HK-2 (cell line): ENCODE measurements at regions not wholly inside any gene's neighbourhood (a gene's known extent, or its start where the extent isn't known, plus 50 kb on each side); places are given as distances from the start of the nearest gene placed in this dataset.

Experiments used
- DNase-seq: peaks from one replicate; pipeline ENCODE4 v3.0.0-alpha.2; 2018; ENCODE audit not compliant: unreplicated experiment

DNA sequence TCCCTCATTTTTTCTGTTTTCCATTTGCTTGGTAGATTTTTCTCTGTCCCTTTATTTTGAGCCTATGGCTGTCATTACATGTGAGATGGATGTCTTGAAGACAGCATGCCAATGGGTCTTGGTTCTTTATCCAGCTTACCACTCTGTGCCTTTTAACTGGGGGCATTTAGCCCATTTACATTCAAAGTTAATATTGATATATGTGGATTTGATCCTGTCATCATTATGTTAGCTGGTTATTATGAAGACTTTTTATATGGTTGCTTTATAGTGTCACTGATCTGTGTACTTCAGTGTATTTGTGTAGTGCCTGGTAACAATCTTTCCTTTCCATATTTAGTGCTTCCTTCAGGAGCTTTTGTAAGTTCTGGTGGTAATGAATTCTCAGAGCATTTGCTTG lies 89.3 kb upstream of the UNC5B start:
- no peak for DNase-seq

DNA sequence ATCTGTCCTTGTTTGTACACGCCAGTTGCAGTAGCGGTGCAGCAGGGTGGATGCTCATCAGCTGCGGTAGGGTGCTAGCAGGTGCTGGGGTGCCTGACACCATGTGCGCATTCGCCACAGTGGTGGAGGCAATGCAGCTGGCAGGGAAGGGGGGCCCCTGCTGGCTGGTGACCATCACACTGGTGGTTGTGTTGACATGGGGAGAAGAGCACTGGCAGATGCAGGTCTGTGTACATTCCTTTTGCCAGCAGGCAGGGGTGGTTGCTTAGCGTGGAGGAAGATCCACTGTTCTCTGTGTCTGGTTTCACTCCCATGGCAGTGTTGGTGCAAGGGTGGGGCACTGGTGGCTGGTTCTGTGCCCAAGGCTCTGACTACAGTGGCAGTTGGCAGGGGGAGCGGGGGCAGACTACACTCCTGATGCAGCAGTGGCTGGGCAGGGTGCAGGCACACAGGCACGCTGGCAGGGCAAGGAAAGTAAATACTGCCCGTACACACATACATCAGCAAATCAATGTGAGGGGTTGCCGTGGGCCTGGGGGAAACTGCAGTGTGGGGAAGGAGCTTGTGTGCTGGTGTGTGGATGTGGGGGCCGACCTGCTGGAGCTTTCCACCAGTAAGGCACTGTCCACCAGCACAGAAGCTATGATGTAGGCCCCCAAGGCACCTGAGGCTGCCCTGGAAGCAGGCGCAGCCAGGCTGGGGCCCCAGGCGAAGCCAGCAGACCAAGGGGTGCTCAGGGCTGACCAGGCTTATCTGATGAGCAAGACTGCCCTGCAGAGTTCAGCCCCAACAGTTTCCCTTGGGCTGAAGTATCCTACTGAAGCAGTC lies 87.2 kb upstream of the UNC5B start:
- no peak for DNase-seq

DNA sequence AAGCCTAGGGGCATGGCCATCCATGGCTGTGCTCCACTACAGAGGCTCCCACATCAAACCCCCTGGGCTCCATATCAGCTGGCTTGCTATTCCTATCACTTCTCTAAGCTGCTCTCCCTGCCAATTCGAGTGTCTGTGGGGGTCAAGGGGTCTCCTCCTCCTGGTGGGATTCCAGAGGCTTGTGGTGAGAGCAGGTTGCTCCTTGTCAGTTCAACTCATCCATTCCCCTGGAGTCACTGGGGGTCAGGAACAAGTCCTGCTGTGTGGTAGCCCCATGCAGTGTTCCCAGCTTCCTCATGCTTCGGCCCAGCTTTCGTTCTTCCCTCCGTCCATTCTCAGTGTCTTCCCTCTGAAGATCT lies 86.6 kb upstream of the UNC5B start:
- no peak for DNase-seq

GRCh38 chr10:71126432-71126831 lies 85.9 kb upstream of the UNC5B start:
- no peak for DNase-seq

GRCh38 chr10:71127104-71127503 lies 85.3 kb upstream of the UNC5B start:
- DNase-seq, result no peak

GRCh38 chr10:71127773-71128172 lies 84.6 kb upstream of the UNC5B start:
- no peak for DNase-seq

DNA sequence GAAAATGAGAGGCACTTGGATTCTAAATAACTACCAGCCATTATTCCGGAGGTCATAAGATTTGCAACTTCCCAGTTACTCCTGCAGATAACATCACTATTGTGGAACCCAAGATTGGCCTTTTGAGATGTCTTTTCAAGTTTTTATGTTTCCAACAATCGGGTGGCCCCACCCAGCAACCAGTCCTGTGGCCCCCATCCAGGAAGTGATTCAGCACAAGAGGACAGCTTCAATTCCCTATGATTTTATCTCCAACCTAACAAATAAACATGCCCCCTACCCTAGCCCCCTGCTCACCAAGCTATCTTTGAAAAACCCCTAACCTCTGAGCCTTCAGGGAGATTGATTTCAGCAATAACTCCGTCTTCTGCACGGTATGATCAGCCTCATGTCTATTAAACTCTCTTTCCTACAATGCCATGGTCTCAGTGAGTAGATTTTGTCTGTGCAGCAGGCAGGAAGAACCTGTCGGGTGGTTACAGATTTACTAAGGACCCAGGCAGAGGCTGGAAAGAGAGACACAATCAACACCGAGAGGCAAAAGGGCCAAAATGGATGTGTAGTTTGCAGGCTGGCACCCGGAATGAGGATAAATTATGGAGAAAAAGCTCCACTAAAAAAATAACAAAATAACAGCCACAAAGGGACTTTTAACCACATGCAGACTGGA lies 83.9 kb upstream of the UNC5B start:
- DNase-seq, result no peak

DNA sequence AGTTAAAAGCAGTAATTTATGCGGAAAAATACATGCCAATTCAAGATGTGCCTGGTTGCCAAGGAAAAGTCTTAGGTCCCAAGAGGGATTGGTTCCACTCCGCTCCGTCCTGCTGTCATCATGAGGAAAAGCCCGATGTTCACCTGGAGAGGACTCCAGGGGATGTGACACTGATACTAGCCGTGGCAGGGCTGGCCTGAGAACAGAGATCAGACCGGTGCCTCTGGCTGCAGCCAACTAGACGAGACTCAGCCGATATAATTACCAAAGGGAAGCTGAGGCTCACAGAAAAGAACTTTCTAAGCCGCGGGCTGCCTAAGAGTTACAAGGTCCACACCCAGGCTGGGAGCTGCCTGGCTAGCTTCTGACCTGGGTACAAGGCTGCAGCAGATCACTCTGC lies 81.3 kb upstream of the UNC5B start:
- DNase-seq, result no peak

DNA sequence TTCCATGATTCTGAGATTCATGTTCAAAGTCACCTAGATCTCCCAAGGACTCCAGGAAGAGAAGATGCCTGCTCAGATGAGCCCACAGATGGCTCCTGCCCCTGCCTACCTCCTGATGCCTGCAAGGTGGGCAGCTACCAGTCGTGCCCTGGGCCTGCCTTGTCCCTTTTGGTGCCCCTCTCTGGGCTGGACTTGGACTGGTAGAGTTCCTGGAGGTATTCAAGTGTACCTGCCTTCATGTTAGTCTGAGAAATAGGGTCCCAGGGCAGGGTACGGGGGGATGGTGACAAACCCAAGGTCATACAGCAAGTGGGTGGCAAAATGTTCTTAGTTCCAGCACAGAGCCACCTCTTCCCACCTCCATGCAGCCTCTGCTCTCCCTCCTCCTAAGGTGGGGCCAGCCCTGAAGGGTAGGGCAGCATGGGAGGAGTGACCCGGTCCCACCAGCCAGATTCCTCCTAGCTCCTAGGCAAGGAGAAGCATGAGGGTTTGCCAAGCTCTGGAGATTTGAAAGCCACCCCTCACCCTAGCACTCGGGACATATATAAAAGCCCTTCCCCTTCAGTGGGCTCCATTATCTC lies 80.8 kb upstream of the UNC5B start:
- no peak for DNase-seq

DNA sequence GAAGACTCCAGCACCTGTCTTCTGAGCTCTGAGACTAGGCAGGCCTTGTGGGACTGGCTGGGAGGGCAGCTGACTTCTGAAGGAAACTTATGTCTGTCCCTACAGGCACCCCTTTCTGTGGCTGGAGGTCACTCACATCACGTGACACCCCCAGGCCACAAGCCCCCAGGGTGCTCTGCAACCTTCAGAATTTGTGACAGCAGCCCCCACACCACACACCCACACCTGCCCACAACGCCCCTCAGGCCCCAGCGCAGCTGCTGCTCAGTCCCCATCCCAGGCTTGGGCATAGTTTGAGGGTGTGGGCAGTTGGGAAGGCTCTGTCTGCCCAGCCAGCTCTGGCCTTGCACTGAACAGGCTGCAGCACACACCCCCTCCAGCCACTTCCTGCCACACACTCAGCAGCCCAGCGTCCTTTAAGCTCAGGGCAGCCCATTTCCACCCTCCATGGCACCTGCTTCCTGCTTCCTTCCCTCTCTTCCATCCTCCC lies 80.0 kb upstream of the UNC5B start:
- DNase-seq, result no peak

GRCh38 chr10:71133710-71134686 lies 78.4 kb upstream of the UNC5B start:
- no peak for DNase-seq

- DNase-seq, result no peak
Observed at GRCh38 chr10:71134732-71135211, 77.6 kb upstream of the UNC5B start.

DNA sequence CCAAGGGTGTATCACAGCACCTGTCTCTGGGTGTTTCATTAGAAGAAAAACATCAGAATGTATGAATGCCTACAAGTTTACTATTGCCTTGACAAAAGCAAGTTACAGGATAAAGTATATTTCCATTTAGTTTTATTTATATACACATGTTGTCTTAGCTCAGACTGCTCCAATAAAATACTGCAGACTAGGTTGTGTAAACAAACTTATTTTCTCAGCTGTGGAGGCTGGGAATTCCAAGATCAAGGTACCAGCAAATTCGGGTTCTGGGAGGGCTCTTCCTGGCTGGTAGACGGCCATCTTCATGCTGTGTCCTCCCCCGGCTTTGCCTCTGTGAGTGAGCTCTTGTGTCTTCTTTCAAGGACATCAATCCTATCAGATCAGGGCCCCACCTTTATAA lies 77.1 kb upstream of the UNC5B start:
- DNase-seq, result no peak

DNA sequence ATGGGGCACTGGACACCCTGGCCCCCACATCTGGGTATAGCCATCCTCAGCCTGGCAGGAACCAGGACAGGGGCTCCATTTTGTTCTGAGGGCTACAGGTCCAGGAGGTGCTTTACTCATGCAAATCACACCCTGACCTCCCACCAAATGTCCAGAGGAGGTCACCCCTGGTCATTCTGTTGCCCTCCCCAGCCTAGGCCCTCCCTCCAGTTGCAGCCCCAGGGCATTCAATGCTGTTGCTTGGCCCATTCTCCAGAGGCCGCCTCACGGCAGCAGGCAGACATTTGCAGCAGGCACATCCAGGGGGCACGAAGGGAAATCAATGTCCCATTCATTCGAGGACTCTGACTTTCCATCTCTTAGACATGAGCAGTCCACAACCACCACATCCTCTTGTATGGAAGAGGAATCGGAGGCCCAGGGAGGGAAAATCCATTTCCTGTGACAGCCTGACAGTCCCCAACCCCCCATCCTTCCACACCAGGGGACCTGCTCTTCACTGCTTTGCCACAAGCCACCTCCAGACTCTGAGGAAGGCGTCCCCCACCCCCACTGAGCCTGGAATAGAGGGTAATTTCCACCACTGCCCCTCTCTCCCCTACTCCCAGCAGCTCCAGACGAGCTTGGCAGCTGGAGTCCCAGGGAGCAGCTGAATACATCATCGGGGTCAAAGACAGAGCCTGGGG lies 76.2 kb upstream of the UNC5B start:
- DNase-seq, result no peak

GRCh38 chr10:71137701-71138100 lies 74.7 kb upstream of the UNC5B start:
- no peak for DNase-seq

DNA sequence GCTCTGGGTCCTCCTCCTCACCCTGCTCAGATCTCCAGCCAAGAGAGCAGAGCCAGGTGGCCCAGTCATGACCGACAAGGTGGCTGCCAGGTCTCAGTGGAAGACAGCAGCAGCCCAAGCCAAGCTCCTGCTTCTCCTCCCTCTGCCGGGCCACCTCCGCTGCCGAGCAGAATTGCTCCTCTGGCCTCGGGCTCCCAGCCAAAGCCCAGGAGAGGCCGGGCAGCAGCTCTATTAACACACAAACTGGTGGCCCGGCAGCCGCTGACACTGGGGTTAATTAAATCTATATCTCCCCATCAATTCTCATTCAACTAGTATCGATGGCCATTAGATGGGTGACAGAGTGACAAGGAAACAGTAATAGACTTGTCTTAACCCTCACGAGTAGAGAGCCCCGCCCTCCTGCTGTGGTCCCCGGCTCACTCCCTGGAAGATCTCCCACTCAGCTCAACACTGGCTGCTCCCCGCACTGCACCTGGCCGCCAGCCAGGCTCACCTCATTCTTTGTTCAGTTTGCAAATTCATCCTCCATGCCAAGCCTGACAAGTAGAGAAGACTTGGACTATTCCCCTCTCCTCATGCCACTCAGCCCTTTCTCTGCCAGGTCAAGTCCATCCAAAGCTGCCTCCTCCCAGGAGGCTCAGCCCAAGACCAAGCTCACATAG lies 74.1 kb upstream of the UNC5B start:
- no peak for DNase-seq

GRCh38 chr10:71141528-71141927 lies 70.8 kb upstream of the UNC5B start:
- DNase-seq, result no peak

DNA sequence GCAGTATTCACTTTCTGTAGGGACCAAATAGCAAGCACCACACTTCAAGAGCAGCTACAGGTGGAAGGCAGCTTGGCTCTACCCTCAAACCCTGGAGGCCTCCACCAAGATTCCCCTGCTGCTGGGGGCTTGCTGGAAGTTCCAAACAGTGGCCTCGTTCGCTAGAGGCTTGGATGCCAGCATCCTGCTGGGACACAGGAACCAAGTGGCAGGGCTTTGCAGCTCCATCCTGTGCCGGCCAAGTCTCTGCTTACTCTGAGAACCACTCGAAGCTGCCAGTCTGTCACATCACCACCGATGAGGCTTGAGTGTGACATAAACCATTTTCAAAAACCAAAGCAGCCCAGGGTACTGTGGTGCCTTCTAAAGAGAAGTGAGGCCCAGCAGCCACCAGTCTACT lies 69.2 kb upstream of the UNC5B start:
- no peak for DNase-seq

DNA sequence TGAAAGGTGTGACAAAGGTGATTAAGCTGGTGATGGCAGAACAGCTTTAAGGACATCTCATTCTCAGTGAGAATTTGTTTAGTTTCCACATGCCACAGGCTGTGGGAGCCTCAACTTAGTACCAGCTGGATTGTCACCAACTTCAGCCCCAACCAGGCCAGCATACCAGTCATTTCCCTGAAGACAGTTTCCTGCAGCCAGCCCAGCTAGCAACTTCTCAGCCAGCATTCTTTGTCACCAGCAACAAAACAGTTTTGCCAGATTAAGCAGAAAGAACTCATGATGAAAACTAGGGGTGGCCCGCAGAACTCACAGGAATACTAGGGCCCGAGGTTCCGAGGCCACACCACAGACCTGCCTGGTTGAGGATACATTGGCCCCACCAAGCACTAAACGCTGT lies 68.8 kb upstream of the UNC5B start:
- no peak for DNase-seq

DNA sequence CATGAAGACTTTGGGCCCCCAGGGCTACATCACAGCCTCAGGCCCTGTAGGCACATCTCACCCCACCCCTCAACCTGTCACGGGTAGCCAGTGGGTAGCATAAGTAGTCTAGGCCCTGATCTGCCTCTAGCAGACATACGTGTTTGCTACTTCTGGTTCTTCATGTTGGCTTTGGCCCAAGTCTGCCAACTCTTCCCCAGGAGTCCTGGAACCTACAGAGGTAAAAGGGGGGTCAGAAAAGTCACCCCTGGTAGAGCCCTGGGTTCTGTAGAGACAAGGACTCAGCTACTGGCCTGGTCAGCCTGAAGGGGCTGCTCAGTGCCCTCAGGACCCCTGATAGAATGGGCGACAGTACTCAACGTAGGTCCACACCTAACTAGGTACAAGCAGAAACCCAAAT lies 67.5 kb upstream of the UNC5B start:
- no peak for DNase-seq
